Nephron progenitor cell (in vitro differentiated cells): ENCODE measurements at regions not wholly inside any gene's neighbourhood (a gene's known extent, or its start where the extent isn't known, plus 50 kb on each side); places are given as distances from the start of the nearest gene placed in this dataset.

Experiments
- DNase-seq: peaks from one replicate; pipeline ENCODE4 v3.0.0; 2021
- H3K27ac Mint-ChIP-seq: 2 replicates; pipeline ENCODE4 v1.8.0; 2021; ENCODE audit warnings: mild to moderate bottlenecking, moderate library complexity, mixed read lengths
- H3K27me3 Mint-ChIP-seq: 2 replicates; pipeline ENCODE4 v1.8.0; 2021; ENCODE audit warnings: mild to moderate bottlenecking, low read depth, mixed read lengths; ENCODE audit not compliant: poor library complexity
- H3K36me3 Mint-ChIP-seq: 2 replicates; pipeline ENCODE4 v1.8.0; 2021; ENCODE audit warnings: low read depth, mixed read lengths
- H3K4me1 Mint-ChIP-seq: 2 replicates; pipeline ENCODE4 v1.8.0; 2021; ENCODE audit warnings: mixed read lengths
- H3K4me3 Mint-ChIP-seq: 2 replicates; pipeline ENCODE4 v1.8.0; 2021; ENCODE audit warnings: mild to moderate bottlenecking, moderate library complexity, mixed read lengths
- H3K9me3 Mint-ChIP-seq: 2 replicates; pipeline ENCODE4 v1.8.0; 2021; ENCODE audit warnings: mild to moderate bottlenecking, moderate library complexity, mixed read lengths
- CTCF ChIP-seq: fragments of 200-600 bp; sonication (generic); IDR thresholded peaks from 2 replicates; pipeline ENCODE4 v1.5.0; 2021; ENCODE audit warnings: antibody characterized with exemption

- no peaks in the 10 kb centered on the region for H3K9me3 Mint-ChIP-seq
- DNase-seq: no peak
- H3K27me3 Mint-ChIP-seq: peaks cover 5% of the 10 kb centered on the region
- no peak for TF ChIP-seq CTCF
- H3K27ac Mint-ChIP-seq: no peak overlapping the region
- no peaks in the 10 kb centered on the region for H3K36me3 Mint-ChIP-seq
- H3K4me3 Mint-ChIP-seq: no peak overlapping the region
- H3K4me1 Mint-ChIP-seq: no peaks in the 10 kb centered on the region
Measured at GRCh38 chr7:35314354-35314753, 60.5 kb upstream of the TBX20 start.

GRCh38 chr7:35313575-35313974, 59.7 kb upstream of the TBX20 start:
- no peaks in the 10 kb centered on the region for H3K36me3 Mint-ChIP-seq
- no peaks in the 10 kb centered on the region for H3K9me3 Mint-ChIP-seq
- DNase-seq: no peak
- no peak overlapping the region for H3K4me3 Mint-ChIP-seq
- H3K27ac Mint-ChIP-seq: no peak overlapping the region
- peaks cover 5% of the 10 kb centered on the region for H3K27me3 Mint-ChIP-seq
- H3K4me1 Mint-ChIP-seq: no peaks in the 10 kb centered on the region
- TF ChIP-seq CTCF: no peak
